ENCODE measurements at regions not wholly inside any gene's neighbourhood (a gene's known extent, or its start where the extent isn't known, plus 50 kb on each side); places are given as distances from the start of the nearest gene placed in this dataset.

- no peak overlapping the region for H3K9ac ChIP-seq (ENCODE audit: low read length)
- H3K9me2 ChIP-seq (ENCODE audit: insufficient read depth, low read length): no peaks in the 10 kb centered on the region
- no peaks in the 10 kb centered on the region for H3K36me3 ChIP-seq (ENCODE audit: insufficient read depth, low read length)
- no peaks in the 10 kb centered on the region for H3F3A ChIP-seq (ENCODE audit: insufficient read depth, low read length, poor library complexity, severe bottlenecking)
- H3K4me2 ChIP-seq (ENCODE audit: low read length): no peak overlapping the region
- H3K9me3 ChIP-seq (ENCODE audit: low read length): peaks cover 8% of the 10 kb centered on the region
- H3K4me3 ChIP-seq (ENCODE audit: low read length): no peak overlapping the region
- no peaks in the 10 kb centered on the region for H4K20me1 ChIP-seq (ENCODE audit: insufficient read depth)
- TF ChIP-seq TAF1 (IDR thresholded peaks at IDR 0.05; ENCODE audit: low read depth) (no peak), POLR2AphosphoS5 (IDR thresholded peaks at IDR 0.05) (no peak), SMC3 (conservative IDR thresholded peaks at IDR 0.05; ENCODE audit: poor library complexity) (no peak), RAD21 (conservative IDR thresholded peaks at IDR 0.05) (no peak), EZH2 (IDR thresholded peaks at IDR 0.05; ENCODE audit: borderline replicate concordance, insufficient read depth, low read length, poor library complexity, severe bottlenecking) (no peak), REST (IDR thresholded peaks at IDR 0.05; ENCODE audit: borderline replicate concordance) (no peak), CTCF (IDR thresholded peaks at IDR 0.05; ENCODE audit: poor library complexity, severe bottlenecking) (no peak), MXI1 (conservative IDR thresholded peaks at IDR 0.05; ENCODE audit: poor library complexity, severe bottlenecking) (no peak), EP300 (conservative IDR thresholded peaks at IDR 0.05; ENCODE audit: poor library complexity, severe bottlenecking) (no peak)
- H3K27me3 ChIP-seq (ENCODE audit: insufficient read depth, low read depth, low read length): no peaks in the 10 kb centered on the region
- no peak overlapping the region for H3K27ac ChIP-seq (ENCODE audit: low read length)
- H2AFZ ChIP-seq (ENCODE audit: low read depth, low read length): no peak overlapping the region
- no peaks in the 10 kb centered on the region for H3K79me2 ChIP-seq (replicated peaks; ENCODE audit: insufficient read depth, low read length)
Observed at GRCh38 chr13:32859707-32860292, 156.4 kb upstream of the KL start.

- Histone ChIP-seq H4K20me1 (ENCODE audit: insufficient read depth) (no peaks in the 10 kb centered on the region), H3K79me2 (replicated peaks; ENCODE audit: insufficient read depth, low read length) (no peaks in the 10 kb centered on the region), H3F3A (ENCODE audit: insufficient read depth, low read length, poor library complexity, severe bottlenecking) (no peaks in the 10 kb centered on the region), H3K9me2 (ENCODE audit: insufficient read depth, low read length) (no peaks in the 10 kb centered on the region), H3K9ac (ENCODE audit: low read length) (no peak overlapping the region), H3K4me3 (ENCODE audit: low read length) (no peak overlapping the region), H3K27me3 (ENCODE audit: insufficient read depth, low read depth, low read length) (no peaks in the 10 kb centered on the region), H2AFZ (ENCODE audit: low read depth, low read length) (no peak overlapping the region), H3K36me3 (ENCODE audit: insufficient read depth, low read length) (no peaks in the 10 kb centered on the region), H3K9me3 (ENCODE audit: low read length) (peaks cover 8% of the 10 kb centered on the region), H3K4me2 (ENCODE audit: low read length) (no peak overlapping the region), H3K27ac (ENCODE audit: low read length) (no peak overlapping the region)
- TF ChIP-seq REST (IDR thresholded peaks at IDR 0.05; ENCODE audit: borderline replicate concordance): no peak
- no peak for TF ChIP-seq POLR2AphosphoS5 (IDR thresholded peaks at IDR 0.05)
- no peak for TF ChIP-seq EZH2 (IDR thresholded peaks at IDR 0.05; ENCODE audit: borderline replicate concordance, insufficient read depth, low read length, poor library complexity, severe bottlenecking)
- no peak for TF ChIP-seq SMC3 (conservative IDR thresholded peaks at IDR 0.05; ENCODE audit: poor library complexity)
- TF ChIP-seq TAF1 (IDR thresholded peaks at IDR 0.05; ENCODE audit: low read depth): no peak
- no peak for TF ChIP-seq CTCF (IDR thresholded peaks at IDR 0.05; ENCODE audit: poor library complexity, severe bottlenecking)
- TF ChIP-seq RAD21 (conservative IDR thresholded peaks at IDR 0.05): no peak
- TF ChIP-seq EP300 (conservative IDR thresholded peaks at IDR 0.05; ENCODE audit: poor library complexity, severe bottlenecking): no peak
- no peak for TF ChIP-seq MXI1 (conservative IDR thresholded peaks at IDR 0.05; ENCODE audit: poor library complexity, severe bottlenecking)
Observed at GRCh38 chr13:32861304-32861703, 154.9 kb upstream of the KL start.
